Hematopoietic multipotent progenitor cell treated with erythropoietin and hydrocortisone succinate and interleukin-3 and kit ligand, for 4 days (in vitro differentiated cells): ENCODE measurements at regions not wholly inside any gene's neighbourhood (a gene's known extent, or its start where the extent isn't known, plus 50 kb on each side); places are given as distances from the start of the nearest gene placed in this dataset.
"Not testable (repeated sequence)": the region's sequence is repeated elsewhere in the genome, so short reads cannot be mapped to it uniquely, and the experiment has no call there.

Source experiments
- DNase-seq: peaks from one replicate; pipeline ENCODE4 v3.0.0-alpha.2; 2015

DNA sequence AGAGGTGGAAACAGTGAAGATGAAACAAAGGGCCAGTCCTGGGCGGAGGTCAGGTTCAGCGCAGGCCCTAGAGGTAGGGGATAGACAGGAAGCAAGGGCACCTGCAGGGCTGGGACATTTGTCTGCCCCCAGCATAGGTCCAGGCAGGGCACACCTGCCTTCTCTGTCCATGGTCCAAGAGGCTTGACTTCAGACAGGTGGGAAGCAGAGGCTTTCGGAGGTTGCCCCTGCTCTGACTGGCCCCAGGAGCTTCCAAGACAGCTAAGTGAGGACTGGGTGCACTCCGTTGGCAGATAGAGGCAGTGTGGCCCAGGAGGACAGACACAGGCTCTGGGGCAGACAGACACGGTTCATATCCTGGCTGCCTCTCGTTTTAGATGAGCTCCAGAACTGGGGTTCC, 71.6 kb upstream of the GRB10 start:
- no peak for DNase-seq

DNA sequence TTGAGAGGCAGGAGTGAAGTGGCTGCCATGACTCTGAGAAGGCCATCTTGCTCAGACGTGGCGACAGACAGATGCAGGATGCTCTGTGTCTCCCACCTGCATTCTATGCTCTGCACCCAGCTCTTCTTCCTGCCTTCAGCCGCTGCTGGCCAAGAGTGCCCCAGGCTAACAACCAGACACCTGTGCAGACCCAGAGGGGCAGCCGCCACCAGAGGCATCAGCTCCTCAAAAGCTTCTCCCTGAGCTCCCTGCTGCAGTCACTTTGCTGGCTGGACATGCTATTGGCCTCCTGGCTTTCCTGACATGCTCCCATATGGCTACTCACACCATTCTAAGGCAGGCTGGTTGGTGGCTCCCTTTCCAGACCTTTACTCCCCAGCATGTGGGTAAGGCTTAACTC, 70.6 kb upstream of the GRB10 start:
- DNase-seq, result no peak

DNA sequence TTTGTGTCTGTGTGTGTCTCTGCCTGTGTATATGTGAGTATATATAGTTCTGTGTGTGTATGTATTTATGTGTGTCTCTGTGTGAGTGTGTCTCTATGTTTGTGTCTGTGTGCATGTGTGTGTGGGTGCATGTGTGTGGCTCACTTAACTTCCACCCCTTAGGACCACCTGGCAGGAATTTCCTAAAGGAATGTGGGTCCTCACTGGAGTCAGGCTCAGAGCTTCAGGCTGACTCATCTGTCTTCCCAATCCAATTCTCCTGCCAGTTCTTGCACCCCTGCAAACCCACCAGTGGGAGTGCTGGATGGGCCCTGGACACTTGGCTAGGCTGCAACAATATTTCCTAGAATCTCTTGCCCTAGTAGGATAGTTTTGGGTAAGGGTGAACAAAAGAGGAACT, 70.2 kb upstream of the GRB10 start:
- no peak for DNase-seq

DNA sequence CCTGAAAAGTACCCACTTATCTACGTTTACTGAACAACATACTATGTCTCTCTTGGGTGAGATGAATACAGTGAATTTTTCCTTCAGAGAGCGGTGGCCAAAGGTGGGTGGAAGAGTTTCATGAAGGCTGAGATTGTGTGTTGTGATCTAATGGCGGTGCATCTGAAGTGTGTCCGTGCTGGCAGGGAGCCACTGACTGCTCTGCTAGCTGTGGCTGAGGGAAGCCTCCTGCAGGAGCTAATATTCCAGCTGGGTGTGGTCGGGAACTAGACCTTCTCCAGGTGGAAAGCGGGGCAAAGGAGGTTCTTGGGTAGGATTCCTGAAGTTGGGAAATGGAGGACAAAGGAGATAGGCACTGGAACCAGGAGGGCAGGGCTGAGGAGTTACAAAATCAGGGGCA, 69.2 kb upstream of the GRB10 start:
- DNase-seq, result no peak

DNA sequence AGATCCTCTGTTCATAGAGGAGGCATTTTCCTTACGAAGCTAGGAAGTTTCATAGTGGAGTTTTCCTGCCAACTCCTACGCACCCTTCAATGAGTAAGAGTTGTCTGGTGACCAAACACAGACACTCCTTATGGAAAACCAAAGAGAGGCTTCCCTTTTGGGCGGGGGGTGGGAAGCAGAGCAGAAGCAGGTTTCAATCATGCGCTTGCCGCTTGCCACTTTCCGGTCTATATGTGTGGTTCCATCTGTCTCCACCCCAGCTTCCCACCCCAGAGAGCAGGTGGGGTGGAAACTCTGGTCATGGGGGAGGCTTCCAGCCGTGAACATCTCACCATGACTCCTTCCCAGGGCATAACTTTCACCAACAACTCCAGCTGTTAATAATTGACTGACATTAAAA, 68.8 kb upstream of the GRB10 start:
- no peak for DNase-seq

GRCh38 chr7:50849991-50850390, 67.3 kb upstream of the GRB10 start:
- no peak for DNase-seq

- no peak for DNase-seq
These were observed 65.5 kb upstream of the GRB10 start for GRCh38 chr7:50848203-50848602.

- DNase-seq, result not testable (repeated sequence)
These were observed 62.2 kb upstream of the GRB10 start for GRCh38 chr7:50844861-50845260.

- no peak for DNase-seq
These were observed 59.3 kb upstream of the GRB10 start for GRCh38 chr7:50842041-50842440.

- DNase-seq, result no peak
These were observed 56.1 kb upstream of the GRB10 start for GRCh38 chr7:50838675-50839377.

DNA sequence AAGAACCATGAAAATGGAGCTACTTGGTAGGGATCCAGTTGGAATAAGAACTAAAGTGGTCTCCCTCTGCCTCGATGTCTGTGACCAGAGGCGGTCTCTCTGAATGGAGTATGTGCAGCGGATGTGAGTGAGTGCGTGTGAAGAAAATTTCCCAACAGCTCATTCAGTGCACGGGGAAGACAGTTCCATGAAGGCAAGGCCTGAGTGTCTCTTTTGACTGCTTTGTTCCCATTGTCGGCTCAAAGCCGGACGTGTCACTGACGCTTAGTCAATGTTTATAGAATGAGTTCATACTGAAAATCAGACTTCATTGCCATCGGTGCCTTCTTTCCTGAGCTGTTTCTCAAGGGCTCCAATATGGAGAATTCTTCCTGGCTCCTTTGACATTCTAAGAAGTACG, 55.3 kb upstream of the GRB10 start:
- DNase-seq, result no peak

DNA sequence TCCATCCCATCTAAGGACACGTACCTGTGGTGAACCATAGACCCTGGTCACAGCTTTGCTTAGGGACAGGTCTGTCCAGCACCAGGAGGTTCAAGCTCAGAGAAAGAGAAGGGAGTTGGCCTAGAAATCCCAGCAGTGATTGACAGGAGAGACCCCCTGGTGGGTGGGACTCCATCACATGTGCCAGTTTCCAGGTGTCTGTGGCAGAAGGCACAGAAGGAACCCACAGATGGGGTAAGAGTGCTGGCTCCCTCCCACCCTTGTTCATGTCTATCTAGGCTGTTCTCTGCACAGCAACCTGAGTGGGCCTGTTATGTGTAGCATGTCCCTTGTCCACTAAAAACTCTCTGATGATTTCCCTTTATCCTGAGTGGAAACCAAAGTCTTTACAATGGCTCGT, 54.0 kb upstream of the GRB10 start:
- no peak for DNase-seq

- peak; percentile 11 for DNase-seq
These were observed 52.5 kb upstream of the GRB10 start for GRCh38 chr7:50835156-50835555.

DNA sequence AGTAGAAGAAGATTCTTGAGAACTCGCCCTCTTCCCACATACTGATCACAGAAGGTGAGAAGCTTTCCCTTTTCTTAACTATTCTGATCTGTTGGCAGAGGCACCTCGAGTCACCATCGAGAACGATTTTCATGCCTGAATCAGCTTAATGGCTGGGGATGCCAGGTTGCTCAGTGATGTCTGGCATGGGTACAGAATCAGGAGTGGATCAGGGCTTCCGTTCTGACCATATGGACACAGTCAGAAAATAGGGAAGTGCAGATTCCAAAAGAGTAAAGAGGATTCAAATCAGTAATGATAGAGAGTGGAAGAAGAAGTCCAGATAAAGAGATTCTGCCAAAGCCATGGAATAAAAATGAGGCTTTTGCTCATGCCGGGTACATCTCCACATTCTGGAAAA, 52.0 kb upstream of the GRB10 start:
- no peak for DNase-seq

DNA sequence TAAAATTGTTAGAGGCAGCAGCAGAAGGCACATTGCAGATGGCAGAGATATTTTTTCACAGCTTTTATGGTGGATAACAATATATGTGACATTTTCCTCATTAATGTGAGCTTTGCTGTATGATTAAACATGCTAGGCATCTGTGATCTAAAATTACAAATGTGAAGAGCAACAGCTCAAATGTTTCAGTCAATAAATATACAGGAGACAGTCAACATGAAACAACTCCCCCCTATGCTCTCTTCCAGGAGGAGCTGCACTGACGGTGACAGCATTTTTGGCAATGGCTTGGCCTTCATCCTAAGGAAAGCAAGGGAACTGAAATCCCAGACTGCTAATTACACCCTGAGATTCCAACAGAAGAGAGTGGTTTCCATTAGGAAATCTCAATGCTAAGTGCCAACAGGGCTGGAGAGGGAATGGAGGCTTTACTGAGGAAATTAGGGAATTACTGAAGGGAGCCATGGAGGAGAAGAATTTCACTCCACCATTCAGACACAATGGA, 51.4 kb upstream of the GRB10 start:
- no peak for DNase-seq

DNA sequence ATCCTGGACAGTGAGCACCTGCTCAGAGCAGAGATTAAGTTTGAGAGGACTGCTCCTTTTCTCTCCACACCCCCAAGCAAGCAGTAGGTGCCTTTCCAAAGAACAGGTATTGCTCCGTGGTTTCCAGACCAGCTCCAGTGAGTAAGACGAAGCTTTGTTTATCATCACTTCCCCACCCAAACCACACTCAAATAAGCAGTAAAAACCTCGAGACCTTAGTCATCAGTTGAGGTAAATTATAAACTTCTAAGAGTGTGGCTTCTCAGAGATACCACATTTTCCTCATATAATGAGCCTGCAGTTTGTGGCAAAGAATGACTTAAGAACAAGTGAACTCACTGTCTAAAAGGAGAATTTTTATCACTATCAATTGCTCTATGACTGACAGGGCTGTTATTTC, 50.0 kb upstream of the GRB10 start:
- DNase-seq, result peak; percentile 75
